DOHH2 (cell line): ENCODE measurements at regions not wholly inside any gene's neighbourhood (a gene's known extent, or its start where the extent isn't known, plus 50 kb on each side); places are given as distances from the start of the nearest gene placed in this dataset.

Experiments used
- H3F3A ChIP-seq: fragments of 200-600 bp; sonication (generic), shearing (Covaris generic); 2 replicates; pipeline ENCODE4 v1.6.0; 2016; ENCODE audit warnings: antibody characterized with exemption, mild to moderate bottlenecking; ENCODE audit not compliant: control insufficient read depth, insufficient read depth
- H3K27ac ChIP-seq: fragments of 200-600 bp; sonication (generic); 2 replicates; pipeline ENCODE4 v1.5.1; 2014; ENCODE audit warnings: low read depth, mild to moderate bottlenecking, low read length, moderate library complexity
- H3K27me3 ChIP-seq: fragments of 200-600 bp; sonication (generic); 2 replicates; pipeline ENCODE4 v1.6.1; 2014; ENCODE audit warnings: mild to moderate bottlenecking, low read length, mixed read lengths; ENCODE audit not compliant: control insufficient read depth
- H3K36me3 ChIP-seq: fragments of 200-600 bp; sonication (generic); 2 replicates; pipeline ENCODE4 v1.6.1; 2014; ENCODE audit warnings: mild to moderate bottlenecking, low read length, moderate library complexity, mixed read lengths; ENCODE audit not compliant: control insufficient read depth
- H3K4me1 ChIP-seq: fragments of 200-600 bp; sonication (generic); 2 replicates; pipeline ENCODE4 v1.6.1; 2014; ENCODE audit warnings: mild to moderate bottlenecking, low read length, mixed read lengths; ENCODE audit not compliant: control insufficient read depth
- H3K4me2 ChIP-seq: fragments of 200-600 bp; sonication (generic); 2 replicates; pipeline ENCODE4 v1.6.0; 2014; ENCODE audit warnings: mild to moderate bottlenecking, low read length, moderate library complexity
- H3K4me3 ChIP-seq: fragments of 200-600 bp; sonication (generic); 2 replicates; pipeline ENCODE4 v1.5.1; 2014; ENCODE audit warnings: mild to moderate bottlenecking, low read length, mixed read lengths
- H3K79me2 ChIP-seq: fragments of 200-600 bp; sonication (generic); 2 replicates; pipeline ENCODE4 v1.6.1; 2014; ENCODE audit warnings: mild to moderate bottlenecking, low read length, mixed read lengths; ENCODE audit not compliant: control insufficient read depth
- H3K9me2 ChIP-seq: fragments of 200-600 bp; sonication (generic); replicated peaks from 2 replicates; pipeline ENCODE4 v1.6.1; 2014; ENCODE audit warnings: mild to moderate bottlenecking, low read length, mixed read lengths; ENCODE audit not compliant: control insufficient read depth
- H3K9me3 ChIP-seq: fragments of 200-600 bp; sonication (generic); 2 replicates; pipeline ENCODE4 v1.6.1; 2014; ENCODE audit warnings: antibody characterized with exemption, low read length, mixed read lengths; ENCODE audit not compliant: control insufficient read depth, insufficient read depth
- H4K20me1 ChIP-seq: fragments of 200-600 bp; sonication (generic); 2 replicates; pipeline ENCODE4 v1.6.0; 2014; ENCODE audit warnings: low read depth, mild to moderate bottlenecking, antibody characterized with exemption, low read length, moderate library complexity; ENCODE audit not compliant: control insufficient read depth, insufficient read depth
- EZH2phosphoT487 ChIP-seq: fragments of 200-600 bp; sonication (generic); IDR thresholded peaks from 2 replicates; pipeline ENCODE4 v1.6.1; 2017; ENCODE audit warnings: borderline replicate concordance, mild to moderate bottlenecking, antibody characterized with exemption, low read length, moderate library complexity, mixed read lengths
- TF ChIP-seq, protein P1 (sequence below): fragments of 200-600 bp; sonication (generic); IDR thresholded peaks from one replicate; pipeline ENCODE4 v1.5.1; 2014; ENCODE audit warnings: antibody characterized with exemption, mild to moderate bottlenecking, low read depth, low read length; ENCODE audit not compliant: poor library complexity, severe bottlenecking

DNA sequence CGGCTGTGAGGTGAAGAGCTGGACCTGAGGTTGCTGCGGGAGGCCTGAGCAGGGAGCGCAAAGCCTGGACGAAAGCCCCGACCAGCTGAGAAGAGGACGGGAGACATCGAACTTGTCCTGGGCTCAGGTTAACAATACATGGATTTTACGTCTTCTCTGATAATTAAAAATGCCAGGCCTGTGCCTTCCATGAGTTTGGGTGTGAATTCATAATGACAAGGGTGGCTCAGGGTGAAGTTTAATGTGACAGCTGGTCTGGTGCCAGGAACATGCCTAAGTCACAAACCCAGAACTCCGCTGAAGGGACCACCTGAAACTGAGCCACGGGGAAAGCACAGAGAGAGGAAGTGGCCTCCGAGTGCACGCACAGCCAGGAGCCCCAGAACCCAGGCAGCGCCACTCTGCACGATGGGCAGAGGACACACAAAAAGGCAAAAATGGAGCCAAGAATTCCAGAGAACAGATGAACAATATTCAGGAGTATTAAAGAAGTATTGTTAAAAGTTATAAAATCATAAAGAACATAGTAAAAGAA is 150.1 kb upstream of the RPS6KA2 start:
- Histone ChIP-seq H3K9me3 (no peaks in the 10 kb centered on the region), H3K27me3 (peaks cover 3% of the 10 kb centered on the region; the same call in 1 of the 2 replicates), H3K4me1 (no peaks in the 10 kb centered on the region), H4K20me1 (no peaks in the 10 kb centered on the region; the same call in 1 of the 2 replicates), H3F3A (no peaks in the 10 kb centered on the region), H3K4me3 (no peak overlapping the region), H3K9me2 (no peaks in the 10 kb centered on the region), H3K36me3 (no peaks in the 10 kb centered on the region), H3K27ac (no peak overlapping the region), H3K79me2 (no peaks in the 10 kb centered on the region), H3K4me2 (no peak overlapping the region)
- TF ChIP-seq EZH2phosphoT487, result no peak
- TF ChIP-seq, protein P1, sequence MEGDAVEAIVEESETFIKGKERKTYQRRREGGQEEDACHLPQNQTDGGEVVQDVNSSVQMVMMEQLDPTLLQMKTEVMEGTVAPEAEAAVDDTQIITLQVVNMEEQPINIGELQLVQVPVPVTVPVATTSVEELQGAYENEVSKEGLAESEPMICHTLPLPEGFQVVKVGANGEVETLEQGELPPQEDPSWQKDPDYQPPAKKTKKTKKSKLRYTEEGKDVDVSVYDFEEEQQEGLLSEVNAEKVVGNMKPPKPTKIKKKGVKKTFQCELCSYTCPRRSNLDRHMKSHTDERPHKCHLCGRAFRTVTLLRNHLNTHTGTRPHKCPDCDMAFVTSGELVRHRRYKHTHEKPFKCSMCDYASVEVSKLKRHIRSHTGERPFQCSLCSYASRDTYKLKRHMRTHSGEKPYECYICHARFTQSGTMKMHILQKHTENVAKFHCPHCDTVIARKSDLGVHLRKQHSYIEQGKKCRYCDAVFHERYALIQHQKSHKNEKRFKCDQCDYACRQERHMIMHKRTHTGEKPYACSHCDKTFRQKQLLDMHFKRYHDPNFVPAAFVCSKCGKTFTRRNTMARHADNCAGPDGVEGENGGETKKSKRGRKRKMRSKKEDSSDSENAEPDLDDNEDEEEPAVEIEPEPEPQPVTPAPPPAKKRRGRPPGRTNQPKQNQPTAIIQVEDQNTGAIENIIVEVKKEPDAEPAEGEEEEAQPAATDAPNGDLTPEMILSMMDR, result no peak

DNA sequence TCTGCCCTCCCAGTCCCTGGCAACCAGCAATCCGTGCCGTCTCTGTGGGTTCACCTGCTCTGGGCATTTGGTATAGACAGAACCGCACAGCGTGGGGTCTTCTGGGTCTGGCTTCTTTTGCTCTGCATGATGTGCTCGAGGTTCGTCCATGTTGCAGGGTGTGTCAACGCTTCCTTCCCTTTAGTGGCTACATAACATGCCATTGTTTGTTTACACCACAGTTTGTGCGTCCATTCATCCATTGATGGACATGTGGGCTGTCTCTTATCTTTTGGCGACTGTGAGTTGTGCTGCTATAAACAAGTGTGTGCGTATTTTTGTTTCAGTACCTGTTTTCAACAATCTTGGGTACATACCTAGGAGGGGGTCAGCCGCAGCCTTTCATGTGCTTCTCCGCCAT is 149.5 kb upstream of the RPS6KA2 start:
- TF ChIP-seq, protein P1, result no peak
- no peak for TF ChIP-seq EZH2phosphoT487
- Histone ChIP-seq H3K4me3 (no peak overlapping the region), H3K4me1 (no peaks in the 10 kb centered on the region), H4K20me1 (no peaks in the 10 kb centered on the region; the same call in 1 of the 2 replicates), H3K27ac (no peak overlapping the region), H3K79me2 (no peaks in the 10 kb centered on the region), H3K36me3 (no peaks in the 10 kb centered on the region), H3K27me3 (peaks cover 8% of the 10 kb centered on the region), H3K4me2 (no peak overlapping the region), H3F3A (no peaks in the 10 kb centered on the region), H3K9me2 (no peaks in the 10 kb centered on the region), H3K9me3 (no peaks in the 10 kb centered on the region)

DNA sequence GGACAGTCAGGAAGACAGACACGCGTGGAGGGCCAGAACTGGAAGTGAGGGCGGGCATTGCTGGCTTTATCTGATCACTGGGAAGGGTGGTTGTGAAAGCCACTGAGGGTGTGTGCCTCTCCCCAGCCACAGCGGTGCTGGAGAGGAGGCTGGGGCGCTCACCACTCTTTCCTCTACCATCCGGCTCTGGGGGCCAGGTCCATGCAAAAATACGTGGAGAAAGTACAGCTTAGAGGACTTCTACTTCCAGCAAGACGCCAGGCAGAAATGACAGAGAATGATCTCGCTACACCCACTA is 148.8 kb upstream of the RPS6KA2 start:
- H3K79me2 ChIP-seq, result no peaks in the 10 kb centered on the region
- H3K9me2 ChIP-seq, result no peaks in the 10 kb centered on the region
- TF ChIP-seq, protein P1, result no peak
- no peak for TF ChIP-seq EZH2phosphoT487
- H3K9me3 ChIP-seq, result no peaks in the 10 kb centered on the region
- H3F3A ChIP-seq, result no peaks in the 10 kb centered on the region
- no peak overlapping the region for H3K4me3 ChIP-seq
- H3K4me1 ChIP-seq, result no peaks in the 10 kb centered on the region
- H3K4me2 ChIP-seq, result no peak overlapping the region
- H4K20me1 ChIP-seq, result no peaks in the 10 kb centered on the region; the same call in 1 of the 2 replicates
- H3K36me3 ChIP-seq, result no peaks in the 10 kb centered on the region
- H3K27ac ChIP-seq, result no peak overlapping the region
- peaks cover 10% of the 10 kb centered on the region for H3K27me3 ChIP-seq
